ENCODE measurements at regions not wholly inside any gene's neighbourhood (a gene's known extent, or its start where the extent isn't known, plus 50 kb on each side); places are given as distances from the start of the nearest gene placed in this dataset.

GRCh38 chr13:53436396-53436795 lies 407.8 kb downstream of the OLFM4 start:
- H3K4me3 ChIP-seq (ENCODE audit: control insufficient read depth in 1 of 2, extremely low read depth in 1 of 2, low read length in 1 of 2) = no peak overlapping the region
- no peak for DNase-seq
- no peaks in the 10 kb centered on the region for H3K9me3 ChIP-seq
- ATAC-seq (replicated peaks in 1 of 4) = no peak
- Mint-ChIP-seq H3K27me3 (no peaks in the 10 kb centered on the region), H3K4me1 (no peaks in the 10 kb centered on the region), H3K4me3 (no peak overlapping the region), H3K9me3 (peaks cover 0 to 11% (median 0%) of the 10 kb centered on the region in 3 donors), H3K36me3 (no peaks in the 10 kb centered on the region), H3K27ac (no peak overlapping the region)
- POLR2A ChIA-PET = no interaction called here
- no peaks in the 10 kb centered on the region for H3K36me3 ChIP-seq (ENCODE audit: control insufficient read depth in 2 of 2, extremely low read depth in 1 of 2, insufficient read depth in 1 of 2, low read length in 1 of 2)
- CTCF ChIA-PET = no interaction called here
- H3K27ac ChIP-seq (ENCODE audit: low read length) = no peak overlapping the region
- no CpG with 5 or more reads among the region's 3 CpGs for WGBS (ENCODE audit: insufficient coverage)
- H3K27me3 ChIP-seq (replicated peaks in 1 of 2; ENCODE audit: control insufficient read depth in 2 of 2, extremely low read depth in 1 of 2, insufficient read depth in 2 of 2, low read length in 1 of 2) = no peaks in the 10 kb centered on the region
- H3K4me1 ChIP-seq (ENCODE audit: control insufficient read depth in 1 of 2, extremely low read depth in 1 of 2, insufficient read depth in 2 of 2, low read length in 2 of 2) = no peaks in the 10 kb centered on the region

DNA sequence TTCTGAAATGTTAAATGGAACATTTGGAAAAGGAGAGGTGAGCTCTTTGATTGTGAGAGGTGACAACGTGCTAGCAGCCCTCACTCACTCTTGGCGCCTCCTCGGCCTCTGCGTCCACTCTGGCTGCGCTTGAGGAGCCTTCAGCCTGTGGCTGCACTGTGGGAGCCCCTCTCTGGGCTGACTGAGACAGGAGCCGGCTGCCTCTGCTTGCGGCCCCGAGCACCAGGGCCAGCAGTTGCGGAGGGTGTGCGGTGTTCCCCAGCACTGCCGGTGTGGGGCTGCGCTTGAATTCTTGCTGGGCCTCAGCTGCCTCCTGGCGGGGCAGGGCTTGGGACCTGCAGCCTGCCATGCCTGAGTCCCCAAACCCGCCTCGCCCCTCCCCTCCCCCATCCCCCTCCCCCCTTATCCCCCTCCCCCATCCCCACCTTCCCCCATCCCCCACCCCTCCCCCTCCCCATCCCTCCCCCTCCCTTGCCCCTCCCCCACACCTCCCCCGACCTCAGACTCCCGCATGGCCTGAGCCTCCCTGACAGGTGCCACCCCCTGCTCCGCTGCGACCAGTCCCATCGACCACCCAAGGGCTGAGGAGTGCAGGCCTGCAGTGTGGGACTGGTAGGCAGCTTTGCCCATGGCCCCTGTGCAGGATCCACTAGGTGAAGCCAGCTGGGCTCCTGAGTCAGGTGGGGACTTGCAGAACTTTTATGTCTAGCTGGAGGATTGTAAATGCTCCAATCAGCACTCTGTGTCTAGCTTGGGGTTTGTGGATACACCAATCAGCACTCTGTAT lies 411.0 kb downstream of the OLFM4 start:
- no peak overlapping the region for H3K4me3 ChIP-seq (ENCODE audit: control insufficient read depth in 1 of 2, extremely low read depth in 1 of 2, low read length in 1 of 2)
- no peaks in the 10 kb centered on the region for H3K4me1 ChIP-seq (ENCODE audit: control insufficient read depth in 1 of 2, extremely low read depth in 1 of 2, insufficient read depth in 2 of 2, low read length in 2 of 2)
- H3K9me3 ChIP-seq = no peaks in the 10 kb centered on the region
- CTCF ChIA-PET = no interaction called here
- Mint-ChIP-seq H3K4me1 (no peaks in the 10 kb centered on the region), H3K27ac (no peak overlapping the region), H3K36me3 (no peaks in the 10 kb centered on the region), H3K4me3 (no peak overlapping the region), H3K27me3 (no peaks in the 10 kb centered on the region), H3K9me3 (peaks cover 0 to 11% (median 4%) of the 10 kb centered on the region in 3 donors)
- POLR2A ChIA-PET = no interaction called here
- ATAC-seq (replicated peaks in 1 of 4) (no peak), DNase-seq (peak in 1 of 35 experiments; percentile 4)
- WGBS (ENCODE audit: insufficient coverage) = 96% methylated on average over 10 of the region's 20 CpGs
- H3K27ac ChIP-seq (ENCODE audit: low read length) = no peak overlapping the region
- no peaks in the 10 kb centered on the region for H3K36me3 ChIP-seq (ENCODE audit: control insufficient read depth in 2 of 2, extremely low read depth in 1 of 2, insufficient read depth in 1 of 2, low read length in 1 of 2)
- no peaks in the 10 kb centered on the region for H3K27me3 ChIP-seq (replicated peaks in 1 of 2; ENCODE audit: control insufficient read depth in 2 of 2, extremely low read depth in 1 of 2, insufficient read depth in 2 of 2, low read length in 1 of 2)

DNA sequence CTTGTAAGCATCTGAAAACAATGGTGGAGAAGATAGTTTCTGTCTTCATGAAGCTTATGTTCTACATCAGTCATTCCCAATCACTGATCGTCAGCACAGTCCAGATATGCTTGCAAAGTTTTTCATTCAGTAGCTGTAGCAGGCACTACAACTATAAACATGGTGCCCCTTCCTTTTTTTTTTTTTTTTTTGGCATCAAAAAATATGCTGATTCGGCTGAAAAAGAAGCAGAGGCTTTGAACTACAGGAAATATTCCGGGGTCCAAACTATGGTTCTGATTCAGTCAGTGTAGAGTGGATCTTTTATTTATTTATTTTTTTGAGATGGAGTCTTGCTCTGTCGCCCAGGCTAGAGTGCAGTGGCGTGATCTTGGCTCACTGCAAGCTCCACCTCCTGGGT lies 414.4 kb downstream of the OLFM4 start:
- no peaks in the 10 kb centered on the region for H3K4me1 ChIP-seq (ENCODE audit: control insufficient read depth in 1 of 2, extremely low read depth in 1 of 2, insufficient read depth in 2 of 2, low read length in 2 of 2)
- ChIA-PET CTCF (no interaction called here), POLR2A (no interaction called here)
- Mint-ChIP-seq H3K27me3 (no peaks in the 10 kb centered on the region), H3K27ac (no peak overlapping the region), H3K36me3 (no peaks in the 10 kb centered on the region), H3K4me1 (no peaks in the 10 kb centered on the region), H3K4me3 (no peak overlapping the region), H3K9me3 (peaks cover 4 to 18% (median 4%) of the 10 kb centered on the region in 3 donors)
- no peak overlapping the region for H3K4me3 ChIP-seq (ENCODE audit: control insufficient read depth in 1 of 2, extremely low read depth in 1 of 2, low read length in 1 of 2)
- ATAC-seq (replicated peaks in 1 of 4) = no peak
- no peaks in the 10 kb centered on the region for H3K9me3 ChIP-seq
- H3K27ac ChIP-seq (ENCODE audit: low read length) = no peak overlapping the region
- no peaks in the 10 kb centered on the region for H3K27me3 ChIP-seq (replicated peaks in 1 of 2; ENCODE audit: control insufficient read depth in 2 of 2, extremely low read depth in 1 of 2, insufficient read depth in 2 of 2, low read length in 1 of 2)
- H3K36me3 ChIP-seq (ENCODE audit: control insufficient read depth in 2 of 2, extremely low read depth in 1 of 2, insufficient read depth in 1 of 2, low read length in 1 of 2) = no peaks in the 10 kb centered on the region
- no peak for DNase-seq
- WGBS (ENCODE audit: insufficient coverage) = no CpG with 5 or more reads among the region's 5 CpGs

GRCh38 chr13:53445686-53446085 lies 417.1 kb downstream of the OLFM4 start:
- WGBS (ENCODE audit: insufficient coverage) = no CpG with 5 or more reads among the region's 1 CpG
- CTCF ChIA-PET = no interaction called here

DNA sequence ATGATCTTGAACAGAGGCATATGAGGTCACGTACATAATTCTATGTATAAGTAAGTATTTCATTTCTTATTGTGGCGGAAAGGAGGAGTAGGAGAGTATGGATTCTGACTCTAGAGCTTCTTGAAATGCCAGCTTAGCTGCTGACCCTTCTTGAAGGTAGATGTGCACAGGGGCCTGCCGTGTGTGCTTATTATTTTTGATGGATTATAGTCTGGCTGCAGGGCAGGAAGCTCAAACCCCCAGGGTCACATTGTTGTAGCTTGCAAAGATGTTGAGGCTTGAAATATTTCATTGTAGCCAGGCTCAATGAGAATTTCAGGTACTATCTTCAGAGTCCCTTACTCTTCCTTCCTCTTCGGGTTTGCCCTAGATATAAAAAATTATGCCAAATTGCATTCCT lies 418.8 kb downstream of the OLFM4 start:
- Mint-ChIP-seq H3K9me3 (peaks cover 20 to 43% (median 22%) of the 10 kb centered on the region in 3 donors), H3K4me3 (no peak overlapping the region), H3K27ac (no peak overlapping the region), H3K4me1 (no peaks in the 10 kb centered on the region), H3K36me3 (no peaks in the 10 kb centered on the region), H3K27me3 (no peaks in the 10 kb centered on the region)
- no peak for ATAC-seq (replicated peaks in 1 of 4)
- Histone ChIP-seq H3K36me3 (ENCODE audit: control insufficient read depth in 2 of 2, extremely low read depth in 1 of 2, insufficient read depth in 1 of 2, low read length in 1 of 2) (no peaks in the 10 kb centered on the region), H3K4me1 (ENCODE audit: control insufficient read depth in 1 of 2, extremely low read depth in 1 of 2, insufficient read depth in 2 of 2, low read length in 2 of 2) (no peaks in the 10 kb centered on the region), H3K27me3 (replicated peaks in 1 of 2; ENCODE audit: control insufficient read depth in 2 of 2, extremely low read depth in 1 of 2, insufficient read depth in 2 of 2, low read length in 1 of 2) (no peaks in the 10 kb centered on the region), H3K4me3 (ENCODE audit: control insufficient read depth in 1 of 2, extremely low read depth in 1 of 2, low read length in 1 of 2) (no peak overlapping the region), H3K9me3 (peaks cover 3% of the 10 kb centered on the region), H3K27ac (ENCODE audit: low read length) (no peak overlapping the region)
- ChIA-PET POLR2A (no interaction called here), CTCF (no interaction called here)
- no peak for DNase-seq
- WGBS (ENCODE audit: insufficient coverage) = 84% methylated on average over 2 of the region's 4 CpGs

More at GRCh38 chr13:53445686-53446085, 417.1 kb downstream of the OLFM4 start:
- peaks cover 13 to 36% (median 19%) of the 10 kb centered on the region in 3 donors for H3K9me3 Mint-ChIP-seq
- DNase-seq (no peak), ATAC-seq (replicated peaks in 1 of 4) (no peak)
- H3K4me3 Mint-ChIP-seq = no peak overlapping the region
- H3K4me1 Mint-ChIP-seq = no peaks in the 10 kb centered on the region
- Histone ChIP-seq H3K27ac (ENCODE audit: low read length) (no peak overlapping the region), H3K36me3 (ENCODE audit: control insufficient read depth in 2 of 2, extremely low read depth in 1 of 2, insufficient read depth in 1 of 2, low read length in 1 of 2) (no peaks in the 10 kb centered on the region), H3K4me3 (ENCODE audit: control insufficient read depth in 1 of 2, extremely low read depth in 1 of 2, low read length in 1 of 2) (no peak overlapping the region), H3K9me3 (no peaks in the 10 kb centered on the region), H3K4me1 (ENCODE audit: control insufficient read depth in 1 of 2, extremely low read depth in 1 of 2, insufficient read depth in 2 of 2, low read length in 2 of 2) (no peaks in the 10 kb centered on the region), H3K27me3 (replicated peaks in 1 of 2; ENCODE audit: control insufficient read depth in 2 of 2, extremely low read depth in 1 of 2, insufficient read depth in 2 of 2, low read length in 1 of 2) (no peaks in the 10 kb centered on the region)
- no peak overlapping the region for H3K27ac Mint-ChIP-seq
- H3K36me3 Mint-ChIP-seq = no peaks in the 10 kb centered on the region
- H3K27me3 Mint-ChIP-seq = no peaks in the 10 kb centered on the region
- POLR2A ChIA-PET = no interaction called here

DNA sequence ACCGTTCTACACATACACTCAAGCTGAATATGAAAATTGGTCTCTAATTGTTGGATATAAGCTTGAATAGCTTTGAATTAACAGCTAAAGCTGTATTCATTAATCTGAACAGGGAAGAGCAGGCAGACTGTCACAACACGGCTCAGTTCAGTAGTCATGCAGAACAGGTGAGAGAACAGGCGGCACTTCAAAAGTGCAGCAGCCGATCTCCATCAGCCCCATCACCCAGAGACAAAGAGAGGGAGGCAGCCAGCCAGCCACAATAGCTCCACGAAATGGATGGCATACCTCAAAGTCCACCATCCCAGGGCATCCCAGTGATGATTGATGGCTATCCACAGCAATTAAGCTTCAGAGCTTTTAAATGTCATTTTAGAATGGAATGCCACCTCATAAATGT lies 419.2 kb downstream of the OLFM4 start:
- Mint-ChIP-seq H3K9me3 (peaks cover 20 to 43% (median 20%) of the 10 kb centered on the region in 3 donors), H3K4me3 (no peak overlapping the region), H3K27me3 (no peaks in the 10 kb centered on the region), H3K36me3 (no peaks in the 10 kb centered on the region), H3K27ac (no peak overlapping the region), H3K4me1 (no peaks in the 10 kb centered on the region)
- H3K27ac ChIP-seq (ENCODE audit: low read length) = no peak overlapping the region
- no peaks in the 10 kb centered on the region for H3K4me1 ChIP-seq (ENCODE audit: control insufficient read depth in 1 of 2, extremely low read depth in 1 of 2, insufficient read depth in 2 of 2, low read length in 2 of 2)
- no peak overlapping the region for H3K4me3 ChIP-seq (ENCODE audit: control insufficient read depth in 1 of 2, extremely low read depth in 1 of 2, low read length in 1 of 2)
- H3K9me3 ChIP-seq = peaks cover 3% of the 10 kb centered on the region
- H3K27me3 ChIP-seq (replicated peaks in 1 of 2; ENCODE audit: control insufficient read depth in 2 of 2, extremely low read depth in 1 of 2, insufficient read depth in 2 of 2, low read length in 1 of 2) = no peaks in the 10 kb centered on the region
- CTCF ChIA-PET = no interaction called here
- DNase-seq = no peak
- 95% methylated on average over 3 of the region's 5 CpGs for WGBS (ENCODE audit: insufficient coverage)
- no peak for ATAC-seq (replicated peaks in 1 of 4)
- H3K36me3 ChIP-seq (ENCODE audit: control insufficient read depth in 2 of 2, extremely low read depth in 1 of 2, insufficient read depth in 1 of 2, low read length in 1 of 2) = no peaks in the 10 kb centered on the region
- POLR2A ChIA-PET = no interaction called here

Measured in T-cell (primary cell).